GM13976 (cell line): ENCODE measurements at regions not wholly inside any gene's neighbourhood (a gene's known extent, or its start where the extent isn't known, plus 50 kb on each side); places are given as distances from the start of the nearest gene placed in this dataset.
A peak's percentile ranks its signal among the peaks of the same experiment; 100 is the strongest.

Source experiments
- DNase-seq: peaks from one replicate; pipeline ENCODE4 v3.0.0; 2012; ENCODE audit warnings: low spot score
- CTCF ChIP-seq: IDR thresholded peaks from 2 replicates; pipeline ENCODE4 v1.5.1; 2012; ENCODE audit warnings: borderline replicate concordance, mild to moderate bottlenecking; ENCODE audit not compliant: insufficient read depth; ENCODE audit errors: extremely low read depth, missing control alignments, control extremely low read depth
- in situ Hi-C: fragments of 300-500 bp; cut with MboI; formaldehyde crosslinking; loops from one replicate; pipeline ENCODE4 v1.12.0; 2022; ENCODE audit warnings: low sequenced_read_pairs, mixed read lengths, inconsistent platforms; ENCODE audit not compliant: unreplicated experiment

DNA sequence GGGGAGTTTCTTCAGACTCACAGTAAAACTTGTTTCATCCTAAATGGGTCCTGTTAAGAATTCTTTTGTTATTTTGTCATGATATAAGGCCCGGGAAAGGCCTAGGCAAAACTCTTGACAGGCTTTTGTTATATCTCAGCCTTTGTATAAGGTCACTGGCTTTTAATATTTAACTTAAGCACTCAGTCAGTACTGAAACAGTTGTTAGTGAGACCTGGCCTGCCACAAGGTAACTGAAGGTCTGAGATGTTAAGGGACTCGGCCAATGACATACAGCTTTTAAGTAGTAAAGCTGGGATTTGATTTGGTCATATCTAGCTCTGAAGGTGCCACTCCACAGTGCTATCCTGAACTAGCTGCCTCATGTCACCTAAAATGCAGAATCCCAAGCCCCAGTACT, 57.2 kb upstream of the STEAP4 start:
- in situ Hi-C loops, result no loop called here
- TF ChIP-seq CTCF, result no peak
- DNase-seq, result no peak

GRCh38 chr7:88363249-88363648, 56.6 kb upstream of the STEAP4 start:
- in situ Hi-C loops, result no loop called here
- no peak for TF ChIP-seq CTCF
- DNase-seq, result no peak

DNA sequence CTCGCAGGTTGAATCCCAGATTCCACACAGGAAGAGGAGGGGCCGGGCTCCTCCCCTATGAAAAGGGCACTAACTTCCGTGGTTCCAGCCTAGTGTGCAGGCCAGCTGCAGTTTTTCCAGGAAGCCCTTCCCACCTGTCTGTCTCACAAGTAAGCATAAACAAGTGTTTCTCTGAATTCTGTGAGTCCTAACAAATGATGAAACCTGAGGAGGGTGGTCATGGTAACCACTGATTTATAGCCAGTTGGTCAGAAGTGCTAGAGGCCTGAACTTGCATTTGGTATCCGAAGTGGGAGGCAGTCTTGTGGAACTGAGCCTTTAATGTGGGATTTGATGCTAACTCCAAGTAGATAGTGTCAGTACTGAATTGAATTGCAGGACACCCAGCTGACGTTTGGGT, 54.7 kb upstream of the STEAP4 start:
- DNase-seq, result no peak
- no peak for TF ChIP-seq CTCF
- in situ Hi-C loops, result no loop called here

- no peak for DNase-seq
- no peak for TF ChIP-seq CTCF
- in situ Hi-C loops, result no loop called here
Measured at GRCh38 chr7:88358881-88359280, 52.2 kb upstream of the STEAP4 start.

- no peak for DNase-seq
- in situ Hi-C loops, result no loop called here
- no peak for TF ChIP-seq CTCF
Measured at GRCh38 chr7:88358526-88358838, 51.8 kb upstream of the STEAP4 start.

- in situ Hi-C loops, result no loop called here
- DNase-seq, result no peak
- peak; percentile 70 for TF ChIP-seq CTCF
Measured at GRCh38 chr7:88357781-88358525, 51.3 kb upstream of the STEAP4 start.
